Lower leg skin (tissue), 4 donors: ENCODE measurements at regions not wholly inside any gene's neighbourhood (a gene's known extent, or its start where the extent isn't known, plus 50 kb on each side); places are given as distances from the start of the nearest gene placed in this dataset.

ENCODE experiments used
- DNase-seq, 2 donors: peaks; one replicate each; pipeline ENCODE4 v3.0.0-alpha.2; 2019; ENCODE audit warnings: low spot score in 2 of 2
- H3K4me3 ChIP-seq: fragments of 200-600 bp; sonication (generic); 2 replicates; pipeline ENCODE4 v1.5.1; 2017; ENCODE audit warnings: mild to moderate bottlenecking, low read depth; ENCODE audit not compliant: poor library complexity, severe bottlenecking
- CTCF ChIP-seq, 3 donors: fragments of 450-650 bp; IDR thresholded peaks; one replicate each; pipeline ENCODE4 v1.5.1; 2016; ENCODE audit warnings: antibody characterized with exemption in 3 of 3, mild to moderate bottlenecking in 3 of 3, moderate library complexity in 2 of 3
- POLR2A ChIP-seq, 2 donors: fragments of 450-650 bp; IDR thresholded peaks; one replicate each; pipeline ENCODE4 v1.6.1; 2016 to 2017; ENCODE audit warnings: antibody characterized with exemption in 2 of 2, mild to moderate bottlenecking in 1 of 2, moderate library complexity in 1 of 2
- WGBS, 2 donors: methylation state at CpG; one replicate each; pipeline ENCODE4 v1.1.5; 2018; 5-methylcytosine and 5-hydroxymethylcytosine counted together
- intact Hi-C: fragments of 100-400 bp; cut with DNase I; formaldehyde crosslinking; loops from one replicate; pipeline ENCODE4 v1.15.0; 2023; ENCODE audit warnings: low total_unique reads

- WGBS, 2 donors = 30 to 36% methylated on average over 11 of the region's 11 CpGs
- H3K4me3 ChIP-seq = no peak overlapping the region
- intact Hi-C loops = no loop called here
- TF ChIP-seq CTCF (IDR thresholded peaks at IDR 0.05) (no peak), POLR2A (IDR thresholded peaks at IDR 0.05) (no peak)
- peak; percentile 56 to 90 for DNase-seq
Observed at GRCh38 chr14:61103541-61104339, 122.7 kb downstream of the SLC38A6 start.

DNA sequence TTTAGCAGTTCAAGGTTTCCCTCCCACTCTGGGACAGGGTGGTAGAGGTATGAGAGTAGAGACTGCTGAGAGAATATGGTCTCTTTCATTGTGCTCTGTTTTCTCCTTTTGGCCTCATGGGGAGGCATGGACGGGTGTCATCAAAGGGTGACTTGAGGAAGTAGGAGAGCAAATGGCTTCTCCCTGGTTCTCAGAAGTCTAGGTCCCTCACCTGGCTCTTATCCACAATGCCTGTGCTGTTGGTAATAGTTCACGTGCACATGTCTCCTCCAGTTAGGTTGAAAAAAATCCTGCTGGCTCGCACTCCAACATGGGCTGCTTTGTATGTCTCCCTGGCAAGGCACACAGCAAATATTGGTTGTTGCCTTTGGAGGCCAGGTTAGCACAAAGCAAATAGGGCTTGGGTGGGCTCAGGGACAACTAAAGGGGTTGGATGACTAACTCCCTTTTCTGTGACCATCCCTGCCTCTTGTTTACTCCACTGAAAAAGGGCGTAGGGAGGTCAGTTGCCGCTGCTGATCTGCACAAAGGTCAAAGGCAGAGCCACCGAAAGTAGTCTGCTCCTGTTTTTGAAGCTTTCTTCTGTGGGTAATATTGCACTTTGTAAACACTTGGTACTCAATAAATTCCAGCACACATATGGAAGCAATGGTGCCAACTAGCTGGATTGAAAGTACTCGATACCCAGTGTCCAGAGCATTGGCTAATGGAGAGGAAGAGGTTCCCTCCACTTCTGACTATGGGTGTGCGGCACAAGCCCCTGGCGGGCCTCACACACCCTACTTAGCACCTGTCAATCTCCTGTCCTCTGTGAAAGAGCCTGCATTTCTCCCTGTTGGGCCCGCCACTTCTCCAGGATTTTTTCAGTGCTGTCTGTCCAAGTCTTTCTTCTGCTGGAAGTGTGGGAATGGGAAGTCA lies 121.8 kb downstream of the SLC38A6 start:
- TF ChIP-seq CTCF (IDR thresholded peaks at IDR 0.05) (peak in 1 of 3 donors; percentile 50), POLR2A (IDR thresholded peaks at IDR 0.05) (no peak)
- WGBS, 2 donors = 88 to 94% methylated on average over 10 of the region's 10 CpGs
- DNase-seq = no peak
- H3K4me3 ChIP-seq = no peak overlapping the region
- intact Hi-C loops = no loop called here
